DOHH2 (cell line): ENCODE measurements at regions not wholly inside any gene's neighbourhood (a gene's known extent, or its start where the extent isn't known, plus 50 kb on each side); places are given as distances from the start of the nearest gene placed in this dataset.

Experiments
- H3F3A ChIP-seq: fragments of 200-600 bp; sonication (generic), shearing (Covaris generic); 2 replicates; pipeline ENCODE4 v1.6.0; 2016; ENCODE audit warnings: antibody characterized with exemption, mild to moderate bottlenecking; ENCODE audit not compliant: control insufficient read depth, insufficient read depth
- H3K27ac ChIP-seq: fragments of 200-600 bp; sonication (generic); 2 replicates; pipeline ENCODE4 v1.5.1; 2014; ENCODE audit warnings: low read depth, mild to moderate bottlenecking, low read length, moderate library complexity
- H3K27me3 ChIP-seq: fragments of 200-600 bp; sonication (generic); 2 replicates; pipeline ENCODE4 v1.6.1; 2014; ENCODE audit warnings: mild to moderate bottlenecking, low read length, mixed read lengths; ENCODE audit not compliant: control insufficient read depth
- H3K36me3 ChIP-seq: fragments of 200-600 bp; sonication (generic); 2 replicates; pipeline ENCODE4 v1.6.1; 2014; ENCODE audit warnings: mild to moderate bottlenecking, low read length, moderate library complexity, mixed read lengths; ENCODE audit not compliant: control insufficient read depth
- H3K4me1 ChIP-seq: fragments of 200-600 bp; sonication (generic); 2 replicates; pipeline ENCODE4 v1.6.1; 2014; ENCODE audit warnings: mild to moderate bottlenecking, low read length, mixed read lengths; ENCODE audit not compliant: control insufficient read depth
- H3K4me2 ChIP-seq: fragments of 200-600 bp; sonication (generic); 2 replicates; pipeline ENCODE4 v1.6.0; 2014; ENCODE audit warnings: mild to moderate bottlenecking, low read length, moderate library complexity
- H3K4me3 ChIP-seq: fragments of 200-600 bp; sonication (generic); 2 replicates; pipeline ENCODE4 v1.5.1; 2014; ENCODE audit warnings: mild to moderate bottlenecking, low read length, mixed read lengths
- H3K79me2 ChIP-seq: fragments of 200-600 bp; sonication (generic); 2 replicates; pipeline ENCODE4 v1.6.1; 2014; ENCODE audit warnings: mild to moderate bottlenecking, low read length, mixed read lengths; ENCODE audit not compliant: control insufficient read depth
- H3K9me2 ChIP-seq: fragments of 200-600 bp; sonication (generic); replicated peaks from 2 replicates; pipeline ENCODE4 v1.6.1; 2014; ENCODE audit warnings: mild to moderate bottlenecking, low read length, mixed read lengths; ENCODE audit not compliant: control insufficient read depth
- H3K9me3 ChIP-seq: fragments of 200-600 bp; sonication (generic); 2 replicates; pipeline ENCODE4 v1.6.1; 2014; ENCODE audit warnings: antibody characterized with exemption, low read length, mixed read lengths; ENCODE audit not compliant: control insufficient read depth, insufficient read depth
- H4K20me1 ChIP-seq: fragments of 200-600 bp; sonication (generic); 2 replicates; pipeline ENCODE4 v1.6.0; 2014; ENCODE audit warnings: low read depth, mild to moderate bottlenecking, antibody characterized with exemption, low read length, moderate library complexity; ENCODE audit not compliant: control insufficient read depth, insufficient read depth
- EZH2phosphoT487 ChIP-seq: fragments of 200-600 bp; sonication (generic); IDR thresholded peaks from 2 replicates; pipeline ENCODE4 v1.6.1; 2017; ENCODE audit warnings: borderline replicate concordance, mild to moderate bottlenecking, antibody characterized with exemption, low read length, moderate library complexity, mixed read lengths
- TF ChIP-seq, protein P1 (sequence below): fragments of 200-600 bp; sonication (generic); IDR thresholded peaks from one replicate; pipeline ENCODE4 v1.5.1; 2014; ENCODE audit warnings: antibody characterized with exemption, mild to moderate bottlenecking, low read depth, low read length; ENCODE audit not compliant: poor library complexity, severe bottlenecking

DNA sequence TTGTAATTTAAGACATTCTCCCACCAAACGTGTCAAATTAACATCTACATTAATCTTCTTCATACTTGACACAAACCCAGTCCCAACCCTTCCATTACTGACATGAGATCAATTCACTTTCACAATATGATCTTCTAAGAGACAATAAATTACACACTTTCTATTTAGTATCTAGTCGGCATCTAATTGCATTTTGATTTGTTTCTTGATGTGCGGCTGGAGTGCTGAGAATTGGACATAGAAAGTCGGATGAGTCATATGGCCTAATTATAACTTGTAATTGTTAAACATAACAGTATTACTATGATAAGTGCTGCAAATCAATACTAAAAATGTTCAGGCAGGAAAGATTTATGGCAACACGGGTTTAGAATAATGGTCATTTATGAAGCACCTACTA is 78.4 kb upstream of the RORA start:
- Histone ChIP-seq H4K20me1 (no peaks in the 10 kb centered on the region), H3K9me2 (no peaks in the 10 kb centered on the region), H3K4me3 (no peak overlapping the region), H3K36me3 (no peaks in the 10 kb centered on the region), H3K4me1 (no peaks in the 10 kb centered on the region), H3K79me2 (no peaks in the 10 kb centered on the region), H3F3A (no peaks in the 10 kb centered on the region), H3K27ac (no peak overlapping the region), H3K4me2 (no peak overlapping the region), H3K27me3 (no peaks in the 10 kb centered on the region), H3K9me3 (peaks cover 8% of the 10 kb centered on the region; the same call in 1 of the 2 replicates)
- no peak for TF ChIP-seq EZH2phosphoT487
- TF ChIP-seq, protein P1, sequence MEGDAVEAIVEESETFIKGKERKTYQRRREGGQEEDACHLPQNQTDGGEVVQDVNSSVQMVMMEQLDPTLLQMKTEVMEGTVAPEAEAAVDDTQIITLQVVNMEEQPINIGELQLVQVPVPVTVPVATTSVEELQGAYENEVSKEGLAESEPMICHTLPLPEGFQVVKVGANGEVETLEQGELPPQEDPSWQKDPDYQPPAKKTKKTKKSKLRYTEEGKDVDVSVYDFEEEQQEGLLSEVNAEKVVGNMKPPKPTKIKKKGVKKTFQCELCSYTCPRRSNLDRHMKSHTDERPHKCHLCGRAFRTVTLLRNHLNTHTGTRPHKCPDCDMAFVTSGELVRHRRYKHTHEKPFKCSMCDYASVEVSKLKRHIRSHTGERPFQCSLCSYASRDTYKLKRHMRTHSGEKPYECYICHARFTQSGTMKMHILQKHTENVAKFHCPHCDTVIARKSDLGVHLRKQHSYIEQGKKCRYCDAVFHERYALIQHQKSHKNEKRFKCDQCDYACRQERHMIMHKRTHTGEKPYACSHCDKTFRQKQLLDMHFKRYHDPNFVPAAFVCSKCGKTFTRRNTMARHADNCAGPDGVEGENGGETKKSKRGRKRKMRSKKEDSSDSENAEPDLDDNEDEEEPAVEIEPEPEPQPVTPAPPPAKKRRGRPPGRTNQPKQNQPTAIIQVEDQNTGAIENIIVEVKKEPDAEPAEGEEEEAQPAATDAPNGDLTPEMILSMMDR, result no peak

DNA sequence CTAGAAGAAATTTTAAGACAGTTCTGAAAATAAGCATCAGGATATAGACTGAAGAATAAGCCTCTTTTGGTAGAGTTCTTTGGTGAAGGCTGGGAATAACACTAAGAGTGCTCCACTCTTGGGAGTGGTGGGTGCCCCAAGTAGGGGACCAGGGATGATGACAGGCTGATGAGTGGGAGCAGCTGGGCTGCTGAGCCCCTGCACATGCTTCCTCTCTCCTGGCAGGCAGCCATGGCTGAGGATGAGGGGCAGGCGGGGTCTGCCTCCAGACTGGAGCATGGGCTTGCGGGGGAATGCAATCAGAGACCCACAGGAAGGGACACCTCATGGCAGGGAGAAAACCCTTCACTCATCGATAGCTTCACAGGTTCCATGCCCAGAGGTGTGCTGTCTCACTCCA is 72.6 kb upstream of the RORA start:
- H3K27ac ChIP-seq, result no peak overlapping the region
- H3K4me3 ChIP-seq, result no peak overlapping the region
- no peaks in the 10 kb centered on the region for H3K36me3 ChIP-seq
- H3K9me3 ChIP-seq, result peaks cover 8% of the 10 kb centered on the region; the same call in 1 of the 2 replicates
- no peaks in the 10 kb centered on the region for H3K79me2 ChIP-seq
- no peaks in the 10 kb centered on the region for H3K27me3 ChIP-seq
- TF ChIP-seq, protein P1, result no peak
- TF ChIP-seq EZH2phosphoT487, result no peak
- H3K4me2 ChIP-seq, result no peak overlapping the region
- no peaks in the 10 kb centered on the region for H3K9me2 ChIP-seq
- H3F3A ChIP-seq, result no peaks in the 10 kb centered on the region
- H3K4me1 ChIP-seq, result no peaks in the 10 kb centered on the region
- no peaks in the 10 kb centered on the region for H4K20me1 ChIP-seq

DNA sequence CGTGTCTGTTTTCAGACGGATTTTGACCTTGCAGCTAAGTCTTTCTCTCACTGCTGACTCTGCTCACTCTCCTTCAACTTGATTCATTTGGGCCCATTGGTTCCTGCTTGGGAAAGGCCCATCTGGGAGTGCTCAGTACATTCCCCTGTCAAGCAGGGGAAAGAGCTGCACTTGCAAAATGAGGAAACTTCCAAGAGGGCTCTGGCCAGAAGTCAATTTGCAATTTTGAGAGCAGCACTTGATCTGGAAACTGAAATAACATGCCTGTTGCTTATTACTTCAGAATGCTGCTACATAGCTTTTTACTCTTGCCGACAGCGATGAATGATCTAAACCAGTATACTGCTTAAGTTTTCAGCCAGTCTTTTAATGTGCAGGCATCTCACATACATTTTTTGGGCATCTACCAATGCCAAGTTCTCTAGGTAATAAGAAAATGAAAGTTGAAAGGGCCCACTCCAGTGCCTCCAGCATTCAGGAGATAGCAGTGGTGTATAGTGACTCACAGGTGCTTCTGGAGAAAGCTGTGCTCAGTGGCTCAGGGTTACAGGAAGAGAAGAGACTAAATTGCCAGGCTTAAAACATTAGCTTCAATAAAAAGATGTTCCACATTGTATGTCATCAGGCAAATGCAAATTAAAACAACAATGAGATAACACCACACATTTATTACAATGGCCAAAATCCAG is 70.1 kb upstream of the RORA start:
- no peak for TF ChIP-seq EZH2phosphoT487
- TF ChIP-seq, protein P1, result no peak
- Histone ChIP-seq H3K36me3 (no peaks in the 10 kb centered on the region), H3K79me2 (no peaks in the 10 kb centered on the region), H3K4me3 (no peak overlapping the region), H4K20me1 (no peaks in the 10 kb centered on the region), H3K9me2 (no peaks in the 10 kb centered on the region), H3K27me3 (no peaks in the 10 kb centered on the region), H3K9me3 (peaks cover 8% of the 10 kb centered on the region; the same call in 1 of the 2 replicates), H3K4me1 (no peaks in the 10 kb centered on the region), H3K4me2 (no peak overlapping the region), H3F3A (no peaks in the 10 kb centered on the region), H3K27ac (no peak overlapping the region)
